IPS-NIHi7 (cell line): ENCODE measurements at regions not wholly inside any gene's neighbourhood (a gene's known extent, or its start where the extent isn't known, plus 50 kb on each side); places are given as distances from the start of the nearest gene placed in this dataset.
A peak's percentile ranks its signal among the peaks of the same experiment; 100 is the strongest.

Experiments used
- DNase-seq: peaks from one replicate; pipeline ENCODE4 v3.0.0; 2012; ENCODE audit warnings: mixed read lengths; ENCODE audit errors: extremely low spot score

DNA sequence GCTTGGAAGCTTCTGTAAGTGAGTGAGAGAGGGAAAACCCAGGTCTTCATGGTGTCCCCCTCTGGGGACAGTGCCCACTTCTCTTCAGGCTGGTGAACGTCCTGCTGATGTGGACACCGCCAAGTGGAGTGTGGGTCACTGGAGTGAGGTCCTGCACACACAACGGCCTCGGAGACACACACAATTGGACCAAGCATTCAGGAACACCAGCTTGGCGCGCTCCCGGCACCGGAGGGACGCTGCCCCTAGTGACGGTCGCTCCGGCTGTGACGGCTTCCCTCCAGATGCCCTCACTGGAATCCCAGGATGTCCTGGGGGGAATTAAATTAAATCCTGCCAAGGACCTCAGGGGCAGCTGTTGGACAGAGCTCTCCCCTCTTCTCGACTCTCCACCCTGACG, 123.1 kb downstream of the ZNF664 start:
- no peak for DNase-seq

DNA sequence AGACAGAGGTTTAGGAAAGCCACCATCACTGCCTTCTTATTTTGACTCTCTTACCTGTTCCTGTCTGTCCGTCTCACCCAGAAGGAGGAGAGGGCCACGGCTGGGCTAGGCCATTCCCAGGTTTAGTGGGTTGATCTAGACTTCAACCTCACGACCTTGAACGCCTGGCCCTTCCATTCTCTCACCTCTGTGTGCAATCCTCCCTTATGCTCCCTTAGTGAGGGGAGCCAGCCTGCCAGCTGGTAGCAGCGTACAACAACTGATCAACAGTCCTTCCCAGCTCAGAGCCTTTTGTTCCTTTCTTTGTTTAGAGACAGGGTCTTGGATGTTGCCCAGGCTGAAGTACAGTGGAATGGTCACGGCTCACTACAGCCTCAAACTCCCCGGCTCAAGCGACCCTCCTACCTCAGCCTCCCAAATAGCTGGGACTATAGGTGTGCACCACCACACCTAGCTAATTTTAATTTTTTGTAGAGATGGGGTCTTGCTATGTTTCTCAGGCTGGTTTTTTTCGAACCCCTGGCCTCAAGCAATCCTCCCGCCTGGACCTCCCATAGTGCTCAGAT, 123.9 kb downstream of the ZNF664 start:
- no peak for DNase-seq

DNA sequence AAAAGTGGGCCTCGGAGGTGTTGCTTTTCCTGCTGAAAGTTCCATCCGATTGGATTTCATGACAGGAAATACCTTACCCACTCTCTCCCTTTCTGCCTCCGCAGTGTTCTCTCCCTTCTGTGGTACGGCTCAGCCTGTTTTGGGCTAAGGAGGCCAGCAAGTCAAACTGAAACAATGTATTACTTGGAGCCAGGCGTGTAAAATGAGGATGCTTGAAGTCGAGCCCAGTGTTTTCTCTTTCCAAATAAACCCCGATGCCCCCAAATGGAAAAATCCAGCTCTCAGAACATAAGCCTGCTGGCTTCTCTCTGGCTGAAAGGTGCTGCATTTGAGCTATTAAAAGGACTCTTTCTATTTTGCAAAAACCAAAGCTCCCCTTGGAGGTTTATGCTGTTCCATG, 124.7 kb downstream of the ZNF664 start:
- no peak for DNase-seq

DNA sequence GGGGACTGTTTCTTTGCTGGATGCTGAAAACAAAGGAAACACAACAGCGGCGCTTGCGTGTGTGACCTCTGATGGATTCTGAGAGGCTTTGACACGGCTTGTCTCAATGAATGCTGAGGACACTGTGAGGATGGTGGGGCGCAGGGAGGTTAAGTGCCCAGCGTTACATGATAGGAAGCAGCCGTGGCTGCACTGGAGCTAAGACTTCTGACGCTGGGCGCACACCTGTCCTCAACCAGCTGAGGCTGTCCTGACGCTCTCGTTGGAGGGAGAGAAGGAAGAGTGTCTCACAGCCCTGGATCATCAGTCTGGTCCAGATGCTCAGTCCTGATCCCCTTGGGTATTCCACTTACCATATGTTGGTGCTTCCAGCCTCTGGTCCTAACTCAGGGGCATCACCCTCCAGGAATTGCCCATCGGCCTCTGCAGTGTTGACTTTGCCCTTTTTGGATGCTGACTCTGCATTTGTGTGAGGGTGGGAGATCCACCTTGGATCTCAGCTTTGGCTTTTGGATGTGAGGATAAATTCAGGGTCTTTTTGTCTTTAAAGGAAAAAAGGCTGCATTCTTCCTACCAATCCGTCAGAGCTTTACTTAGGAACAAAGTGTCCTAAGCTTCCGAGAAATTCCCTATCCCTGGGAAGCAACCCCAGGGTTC, 125.2 kb downstream of the ZNF664 start:
- DNase-seq, result no peak

DNA sequence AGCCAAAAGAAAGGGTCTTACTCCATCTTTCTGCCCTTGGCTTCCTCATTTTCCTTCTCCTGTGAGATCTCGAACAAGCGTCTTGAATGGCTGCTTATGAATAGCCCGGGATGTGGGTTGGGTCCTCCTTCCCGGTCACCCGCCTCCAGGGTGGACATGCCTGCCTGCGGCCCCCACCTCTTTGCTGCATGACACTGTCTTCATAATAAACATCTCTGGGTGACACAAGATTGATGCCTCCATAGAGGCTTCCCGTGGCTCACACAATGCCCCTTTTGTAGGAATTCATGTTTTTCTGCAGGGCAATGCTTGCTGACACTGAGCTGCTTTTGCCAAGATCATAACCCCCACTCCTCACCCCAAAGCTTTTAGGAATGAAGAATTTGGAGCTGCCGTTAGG, 125.9 kb downstream of the ZNF664 start:
- DNase-seq, result no peak

DNA sequence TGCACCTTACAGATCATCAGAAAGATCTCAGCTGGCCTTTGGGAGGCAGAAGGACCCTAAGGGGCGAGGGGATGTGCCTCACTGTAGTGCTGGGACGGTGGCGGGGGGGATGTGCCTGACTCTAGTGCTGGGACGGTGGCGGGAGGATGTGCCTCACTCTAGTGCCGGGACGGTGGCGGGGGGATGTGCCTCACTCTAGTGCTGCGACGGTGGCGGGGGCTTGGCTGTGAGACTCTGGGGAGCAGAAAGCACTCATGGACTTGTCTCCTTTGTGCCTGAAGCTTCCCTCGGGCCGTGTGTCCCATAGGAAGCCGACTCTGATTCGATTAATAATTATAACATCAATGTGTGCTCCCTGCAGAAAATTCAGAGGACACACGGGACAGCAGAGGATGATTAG, 126.6 kb downstream of the ZNF664 start:
- DNase-seq, result no peak

DNA sequence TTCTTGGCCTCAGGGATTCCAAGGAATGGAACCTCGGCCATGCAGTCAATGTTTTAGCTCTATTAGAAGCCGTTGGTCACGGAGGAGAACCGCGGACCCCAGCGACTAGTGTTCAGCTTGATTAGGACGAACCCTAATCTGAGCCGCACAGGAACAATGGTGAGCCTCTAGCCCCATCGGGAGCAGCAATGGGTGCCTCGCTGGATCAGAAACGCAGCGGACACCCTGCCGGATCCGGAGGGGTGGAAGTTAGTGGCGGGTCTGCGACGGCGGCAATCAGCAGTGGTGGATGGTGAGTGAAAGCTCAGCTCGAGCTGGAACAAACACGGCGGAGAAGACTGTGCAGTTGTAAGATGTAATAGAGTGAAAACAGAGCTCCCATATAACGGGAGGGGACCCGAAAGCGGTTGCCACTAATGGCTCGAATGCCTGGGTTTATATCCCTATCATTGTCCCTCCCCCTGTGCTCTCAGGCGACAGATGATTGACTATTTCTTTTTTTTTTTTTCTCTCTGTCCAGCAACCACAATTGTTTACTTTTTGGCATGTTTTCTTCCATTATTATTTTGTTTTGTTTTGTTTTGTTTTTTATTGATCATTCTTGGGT, 127.7 kb downstream of the ZNF664 start:
- no peak for DNase-seq

DNA sequence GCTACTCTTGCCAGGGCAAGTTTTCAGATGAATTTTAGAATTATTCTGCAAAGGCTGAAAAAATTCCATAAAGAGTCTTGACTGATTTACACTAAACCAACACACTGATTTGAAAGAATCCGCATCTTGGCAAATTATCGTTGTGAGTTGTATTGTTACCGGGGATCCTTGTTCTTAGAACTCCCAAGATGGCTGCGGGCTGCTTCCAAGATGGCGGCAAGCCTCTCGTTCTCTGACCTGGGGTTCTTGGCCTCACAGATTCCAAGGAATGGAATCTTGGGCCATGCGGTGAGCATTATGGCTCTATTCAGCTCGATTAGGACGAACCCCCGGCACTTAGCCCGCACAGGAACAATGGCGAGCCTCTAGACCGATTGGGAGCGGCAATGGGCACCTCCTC, 132.5 kb downstream of the ZNF664 start:
- DNase-seq, result no peak

DNA sequence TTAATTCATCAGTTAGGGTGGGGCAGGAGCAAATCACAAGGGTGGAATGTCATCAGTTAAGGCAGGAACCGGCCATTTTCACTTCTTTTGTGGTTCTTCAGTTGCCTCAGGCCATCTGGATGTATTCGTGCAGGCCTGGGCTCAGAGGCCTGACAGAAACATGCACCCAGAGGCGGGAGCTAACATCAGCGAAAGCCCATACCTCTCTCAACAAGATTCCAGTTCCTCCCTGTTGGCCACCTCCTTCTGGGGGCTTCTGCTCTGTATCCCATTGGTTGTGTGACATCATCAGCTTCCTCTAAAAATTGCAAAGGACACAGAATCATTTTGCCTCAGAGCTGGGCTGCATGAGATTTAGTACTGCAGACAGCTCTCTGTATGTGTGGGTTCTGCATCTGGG, 134.3 kb downstream of the ZNF664 start:
- DNase-seq, result no peak

DNA sequence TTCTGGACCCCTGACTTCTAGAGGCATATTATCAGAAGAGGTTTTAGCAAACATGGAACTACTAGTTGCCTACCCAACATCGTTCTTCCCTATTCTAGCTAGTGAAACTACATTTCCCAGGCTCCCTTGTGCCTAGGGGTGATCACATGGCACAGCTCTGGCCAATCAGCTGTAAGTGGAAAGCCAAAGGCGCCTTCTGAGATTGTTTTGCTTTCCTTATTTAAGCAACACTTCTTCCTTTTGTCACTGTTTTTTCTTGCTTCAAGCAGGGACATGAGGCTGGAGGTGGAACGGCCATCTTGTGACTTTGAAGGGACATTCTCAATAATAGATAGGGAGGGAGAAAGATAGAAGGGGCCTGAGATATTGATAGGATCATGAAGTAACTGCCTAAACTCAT, 136.7 kb downstream of the ZNF664 start:
- DNase-seq, result peak; percentile 84

DNA sequence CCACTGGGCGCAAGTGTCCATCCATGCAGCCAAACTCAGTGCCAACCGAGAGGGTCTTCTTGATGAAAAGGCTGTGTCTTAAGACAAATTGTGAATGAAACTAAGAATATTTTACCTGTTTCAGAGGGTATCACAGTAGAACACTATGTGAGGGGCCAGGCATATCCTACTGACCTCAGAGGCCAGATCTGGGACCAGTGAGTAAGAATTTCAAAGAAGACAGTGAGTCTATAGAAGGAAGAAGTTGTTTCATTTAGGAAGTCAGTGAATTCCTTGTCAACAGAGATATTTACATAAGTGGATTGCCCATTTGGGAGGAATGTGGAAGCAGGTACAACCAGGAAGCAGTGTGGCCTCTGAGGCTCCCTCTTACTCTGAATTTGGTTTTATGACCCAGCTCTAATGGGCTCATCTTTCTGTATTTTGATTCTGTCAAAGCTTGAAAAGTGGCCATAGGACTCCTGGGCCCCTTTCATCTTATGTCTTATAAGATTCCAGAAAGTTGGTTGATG, 137.4 kb downstream of the ZNF664 start:
- peak; percentile 10 for DNase-seq

DNA sequence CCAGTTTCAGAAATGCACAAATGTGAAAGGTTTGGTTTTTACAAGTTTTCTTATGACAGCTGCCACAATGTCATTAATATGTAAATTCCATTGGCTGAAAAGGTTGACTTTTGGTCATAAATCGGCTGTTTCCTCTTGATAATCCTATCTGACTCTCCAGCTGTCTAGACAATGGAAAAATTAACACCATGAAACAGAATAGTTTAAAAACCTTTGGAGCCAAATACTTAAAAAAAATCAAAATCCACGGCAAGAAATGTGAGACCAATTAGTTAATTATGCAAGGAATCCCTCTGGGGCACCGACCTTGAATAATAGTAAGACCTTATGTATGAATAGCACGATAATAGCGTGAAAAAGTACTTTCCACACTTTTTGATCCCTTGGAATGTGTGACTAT, 138.0 kb downstream of the ZNF664 start:
- DNase-seq, result no peak

DNA sequence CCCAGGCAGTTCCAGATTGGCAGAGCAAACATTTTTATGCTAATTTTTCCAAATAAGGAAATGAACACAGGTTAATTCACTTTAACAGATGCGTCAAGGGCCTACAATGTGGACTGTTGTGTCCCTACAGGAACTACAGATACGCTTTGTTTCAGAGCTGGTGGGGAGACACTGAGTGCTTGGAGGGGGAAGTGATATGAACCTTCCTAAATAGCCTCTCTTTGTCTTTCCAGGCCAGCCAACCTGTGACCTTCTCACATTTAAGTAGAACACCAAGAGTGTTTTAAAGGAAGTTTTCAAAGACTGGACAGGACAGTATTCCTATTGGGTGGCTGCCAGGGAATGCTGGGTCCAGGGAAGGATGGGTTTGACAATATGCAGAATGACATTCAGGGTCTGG, 141.3 kb downstream of the ZNF664 start:
- DNase-seq, result no peak

DNA sequence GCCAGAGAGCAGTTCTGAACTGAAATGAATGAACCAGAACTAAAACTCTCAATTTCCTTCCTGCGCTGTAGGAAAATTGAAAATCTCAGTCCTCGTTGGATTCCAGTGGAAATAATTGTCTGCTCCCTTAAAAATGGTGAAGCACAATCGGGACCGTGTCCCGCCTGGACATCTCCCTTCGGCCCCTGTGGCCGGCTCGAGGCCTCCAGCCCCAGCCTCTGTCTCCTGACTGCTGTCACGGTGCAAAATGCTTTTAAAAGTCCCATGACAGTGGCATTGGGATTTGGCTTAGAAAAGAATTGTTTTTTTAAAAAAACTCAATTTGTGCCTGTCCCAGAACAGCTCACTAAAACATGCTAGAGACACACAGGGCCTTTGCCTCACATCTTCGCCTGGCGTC, 142.5 kb downstream of the ZNF664 start:
- no peak for DNase-seq

DNA sequence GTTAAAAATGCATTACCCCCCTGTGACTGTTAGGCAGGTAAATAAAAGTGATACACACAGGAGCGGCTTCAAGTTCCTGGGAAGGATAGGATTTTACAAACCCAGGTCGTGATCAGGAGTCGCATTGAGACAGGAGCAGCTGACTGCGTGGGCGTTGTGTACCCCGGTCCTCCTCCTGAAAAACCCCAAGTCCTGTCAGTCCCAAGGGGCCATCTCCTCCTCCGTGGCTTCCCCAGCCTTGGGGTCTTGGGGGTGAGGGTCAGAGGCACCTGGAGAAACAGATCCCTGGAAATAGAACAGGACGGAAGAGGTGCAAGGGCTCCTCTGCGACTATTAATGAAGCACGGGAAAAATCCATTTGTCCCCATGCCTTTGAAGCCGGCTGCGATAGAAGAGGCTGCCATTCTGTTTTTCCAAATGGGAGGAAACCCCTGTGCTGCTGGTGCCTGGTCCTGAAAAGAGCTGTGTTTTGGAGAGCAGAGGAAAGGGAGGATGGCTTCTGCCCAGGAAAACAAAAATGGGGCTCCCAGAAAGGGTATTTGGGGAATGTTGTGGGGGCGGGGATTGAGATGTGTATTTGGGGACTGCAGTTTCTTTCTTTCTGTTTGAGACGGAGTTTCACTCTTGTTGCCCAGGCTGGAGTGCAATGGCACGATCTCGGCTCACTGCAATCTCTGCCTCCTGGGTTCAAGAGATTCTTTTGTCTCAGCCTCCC, 143.1 kb downstream of the ZNF664 start:
- peak; percentile 48 for DNase-seq

DNA sequence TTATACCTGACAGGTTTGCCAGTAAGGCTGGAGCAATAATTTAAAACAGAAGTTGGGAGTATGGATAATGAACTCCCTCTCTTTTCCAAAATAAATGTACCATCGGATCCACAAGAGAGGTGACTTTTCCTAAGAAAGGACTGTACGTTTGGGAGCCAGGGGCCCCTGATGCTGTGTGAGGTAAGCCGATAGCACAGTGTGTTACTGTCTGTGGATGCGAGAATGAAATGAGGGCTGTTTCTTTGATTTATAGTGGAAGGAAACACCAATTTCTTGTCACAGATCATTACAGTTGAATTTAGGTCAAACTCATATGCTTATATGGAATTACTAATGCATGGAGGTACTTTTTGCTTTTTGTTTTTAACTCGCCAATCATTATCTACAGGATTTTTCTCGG, 147.7 kb downstream of the ZNF664 start:
- DNase-seq, result no peak

DNA sequence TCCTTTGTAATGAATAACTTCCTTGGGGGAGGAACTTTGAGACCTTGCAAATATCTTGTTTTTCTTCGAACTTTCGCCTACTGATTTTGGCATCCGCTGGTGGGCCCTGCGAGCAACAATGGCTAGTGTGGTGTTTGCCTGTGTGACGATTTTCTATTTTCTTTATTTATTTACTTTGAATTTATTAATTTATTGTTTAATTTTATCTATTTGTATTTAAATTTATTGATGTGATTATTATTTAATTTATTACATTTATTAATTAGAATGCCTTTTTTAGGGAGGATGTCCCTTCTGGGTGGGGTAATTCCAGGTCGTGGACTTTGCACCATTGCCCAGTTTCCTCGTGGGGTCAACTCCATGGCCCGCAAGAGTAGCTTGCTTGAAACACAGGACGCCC, 149.7 kb downstream of the ZNF664 start:
- no peak for DNase-seq

DNA sequence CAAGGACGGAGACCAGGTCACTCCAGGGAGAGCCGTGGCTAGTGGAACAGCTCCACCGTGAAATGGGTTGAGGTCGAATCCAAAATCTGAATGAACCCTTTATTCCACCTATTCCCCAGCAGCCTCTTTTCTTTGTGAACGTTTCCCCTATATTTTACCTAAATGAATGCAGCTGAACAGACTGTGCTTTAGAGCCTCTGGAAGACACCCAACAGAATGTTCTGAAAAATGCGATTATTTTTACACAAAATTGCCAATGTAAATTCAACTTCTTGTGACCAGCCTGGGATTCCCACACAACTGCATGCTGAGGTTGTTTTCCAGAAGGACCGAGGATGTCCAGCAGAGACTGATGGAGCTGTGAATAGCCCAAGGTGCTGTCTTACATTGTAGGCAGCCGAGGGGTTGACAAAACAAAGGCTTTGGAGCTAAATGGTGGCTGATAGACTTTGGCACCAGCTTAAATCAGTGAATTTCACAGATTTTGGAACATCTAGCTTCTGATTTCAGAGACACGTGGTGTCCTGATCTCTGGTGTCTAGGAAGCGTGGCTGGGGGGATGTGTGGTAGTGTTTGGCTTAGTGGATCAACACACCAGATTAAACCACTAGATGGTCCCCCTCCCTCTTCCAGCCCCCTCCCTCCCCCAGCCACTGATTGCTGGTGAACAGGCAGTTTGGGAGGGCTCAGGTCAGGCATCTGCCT, 150.4 kb downstream of the ZNF664 start:
- DNase-seq, result no peak

DNA sequence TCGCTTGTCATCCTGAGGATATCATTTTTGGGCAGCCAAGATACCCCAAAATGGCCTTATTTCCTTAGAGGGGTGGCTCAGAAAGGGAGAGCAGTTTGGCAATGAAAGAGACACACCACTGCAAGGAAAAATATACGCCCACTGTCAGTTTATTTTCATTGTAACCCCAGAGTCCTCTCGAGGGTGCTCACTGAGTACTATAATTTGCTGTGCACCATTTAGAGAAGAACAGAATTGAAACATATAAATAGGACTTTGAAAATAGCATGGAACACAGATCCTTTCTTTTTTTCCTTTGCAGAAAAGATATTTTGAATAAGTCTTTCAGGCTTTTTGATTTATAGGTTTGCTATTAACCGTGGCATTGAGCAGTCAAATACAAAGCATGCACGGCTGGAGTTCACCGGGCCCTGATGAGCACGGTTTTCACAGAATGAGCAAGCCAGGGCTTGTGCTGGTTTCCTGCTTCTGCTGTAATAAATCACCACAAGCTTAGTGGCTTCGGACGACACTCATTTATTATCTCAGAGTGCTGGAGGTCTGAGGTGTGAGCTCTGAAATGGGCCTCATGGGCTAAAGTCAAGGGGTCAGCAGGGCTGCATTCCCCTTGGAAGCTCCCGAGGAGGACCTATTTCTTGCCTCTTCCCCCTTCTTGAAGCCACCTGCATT, 152.3 kb downstream of the ZNF664 start:
- DNase-seq, result no peak

DNA sequence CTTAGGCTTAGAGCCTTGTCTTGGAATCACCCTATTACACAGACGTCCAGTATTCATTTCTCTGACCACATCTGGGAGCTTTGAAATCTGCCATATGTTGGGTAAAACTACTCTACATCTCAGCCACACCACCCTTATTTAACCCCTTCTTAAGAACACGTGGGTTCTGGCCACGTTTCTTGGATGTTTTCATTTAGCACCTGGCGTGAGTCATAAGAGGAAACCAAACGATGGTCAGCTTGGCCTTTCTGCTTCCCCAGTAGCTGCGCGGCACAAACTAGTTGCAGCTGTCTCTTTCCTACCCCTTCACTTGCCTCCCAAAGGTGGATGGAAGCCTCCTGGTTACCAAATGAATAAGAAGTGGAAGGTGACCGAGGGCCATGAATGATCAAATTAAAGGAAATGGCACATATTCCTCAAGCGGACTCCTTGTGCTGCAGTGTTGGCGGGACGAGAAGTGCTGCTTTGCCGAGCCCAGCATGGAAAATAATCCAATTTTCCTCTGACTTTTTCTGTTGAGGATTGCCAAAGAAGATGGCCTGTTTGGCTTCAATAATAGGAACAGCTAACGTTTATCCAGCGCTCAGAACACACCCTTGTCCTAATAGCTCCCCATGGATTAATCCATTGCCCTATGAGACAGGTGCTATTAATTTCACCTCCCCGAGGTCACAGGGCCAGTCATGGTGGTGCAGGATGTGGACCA, 154.1 kb downstream of the ZNF664 start:
- DNase-seq, result no peak

DNA sequence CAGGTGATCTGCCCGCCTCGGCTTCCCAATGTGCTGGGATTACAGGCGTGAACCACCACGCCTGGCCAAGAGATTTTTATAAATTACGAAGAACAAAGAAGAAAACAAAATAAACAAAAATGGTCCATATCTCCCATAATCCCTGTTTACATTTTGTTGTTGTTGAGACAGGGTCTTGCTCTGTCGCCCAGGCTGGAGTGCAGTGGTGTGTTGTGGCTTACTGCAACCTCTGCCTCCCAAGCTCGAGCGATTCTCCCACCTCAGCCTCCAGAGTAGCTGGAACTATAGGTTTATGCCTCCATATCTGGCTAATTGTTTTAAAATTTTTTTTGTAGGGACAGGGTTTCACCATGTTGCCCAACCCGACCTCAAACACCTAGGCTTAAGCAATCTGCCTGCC, 156.1 kb downstream of the ZNF664 start:
- DNase-seq, result no peak
